GM23338 (cell line): ENCODE measurements at regions not wholly inside any gene's neighbourhood (a gene's known extent, or its start where the extent isn't known, plus 50 kb on each side); places are given as distances from the start of the nearest gene placed in this dataset.

ENCODE experiments used
- ATAC-seq: fragments of 200-7000 bp; cut with Tn5 transposase; 3 replicates; pipeline ENCODE4 v1.9.1; 2020
- DNase-seq: peaks from one replicate; pipeline ENCODE4 v3.0.0-alpha.2; 2015; ENCODE audit warnings: low spot score
- H2AFZ ChIP-seq: fragments of 200-600 bp; sonication (generic); 2 replicates; pipeline ENCODE4 v1.8.0; 2016; ENCODE audit warnings: antibody characterized with exemption, mild to moderate bottlenecking, moderate library complexity
- H3F3A ChIP-seq: fragments of 200-600 bp; sonication (generic); replicated peaks from 2 replicates; pipeline ENCODE4 v1.8.0; 2017; ENCODE audit warnings: antibody characterized with exemption, mixed run types, low read depth
- H3K27ac ChIP-seq: fragments of 200-600 bp; sonication (generic); 2 replicates; pipeline ENCODE4 v1.6.1; 2016; ENCODE audit warnings: low read depth
- H3K27me3 ChIP-seq: fragments of 200-600 bp; sonication (generic); 2 replicates; pipeline ENCODE4 v1.8.0; 2016; ENCODE audit warnings: mild to moderate bottlenecking, mixed run types, moderate library complexity; ENCODE audit not compliant: insufficient read depth
- H3K36me3 ChIP-seq: fragments of 200-600 bp; sonication (generic); 2 replicates; pipeline ENCODE4 v1.8.0; 2016; ENCODE audit warnings: mild to moderate bottlenecking; ENCODE audit not compliant: insufficient read depth
- H3K4me1 ChIP-seq: fragments of 200-600 bp; sonication (generic); 2 replicates; pipeline ENCODE4 v1.8.0; 2016; ENCODE audit warnings: mild to moderate bottlenecking, moderate library complexity; ENCODE audit not compliant: insufficient read depth
- H3K4me2 ChIP-seq: fragments of 200-600 bp; sonication (generic); 2 replicates; pipeline ENCODE4 v1.7.1; 2017; ENCODE audit warnings: mixed run types
- H3K4me3 ChIP-seq: fragments of 200-600 bp; sonication (generic); 2 replicates; pipeline ENCODE4 v1.6.1; 2016; ENCODE audit warnings: mixed run types
- H3K79me2 ChIP-seq: fragments of 200-600 bp; sonication (generic); replicated peaks from 2 replicates; pipeline ENCODE4 v1.8.0; 2017; ENCODE audit warnings: mild to moderate bottlenecking; ENCODE audit not compliant: insufficient read depth
- H3K9me2 ChIP-seq: fragments of 200-600 bp; sonication (generic); 2 replicates; pipeline ENCODE4 v1.8.0; 2017; ENCODE audit not compliant: insufficient read depth
- H4K20me1 ChIP-seq: fragments of 200-600 bp; sonication (generic); replicated peaks from 2 replicates; pipeline ENCODE4 v1.8.0; 2017; ENCODE audit warnings: mild to moderate bottlenecking; ENCODE audit not compliant: insufficient read depth
- H3K27ac Mint-ChIP-seq: 2 replicates; pipeline ENCODE4 v1.8.0; 2020; ENCODE audit warnings: inconsistent platforms, mild to moderate bottlenecking, moderate library complexity, mixed read lengths
- H3K27me3 Mint-ChIP-seq: 3 replicates; pipeline ENCODE4 v1.8.0; 2022; ENCODE audit warnings: low read depth, mild to moderate bottlenecking, moderate library complexity, mixed read lengths, inconsistent platforms; ENCODE audit not compliant: insufficient read depth, poor library complexity
- H3K36me3 Mint-ChIP-seq: 3 replicates; pipeline ENCODE4 v1.8.0; 2021; ENCODE audit warnings: low read depth, mild to moderate bottlenecking, inconsistent platforms, moderate library complexity, mixed read lengths
- H3K4me1 Mint-ChIP-seq: 3 replicates; pipeline ENCODE4 v1.8.0; 2020; ENCODE audit warnings: mild to moderate bottlenecking, inconsistent platforms, mixed read lengths
- H3K4me3 Mint-ChIP-seq: 3 replicates; pipeline ENCODE4 v1.8.0; 2021; ENCODE audit warnings: moderate library complexity, mild to moderate bottlenecking, inconsistent platforms, mixed read lengths
- H3K9me3 Mint-ChIP-seq: 3 replicates; pipeline ENCODE4 v1.8.0; 2020; ENCODE audit warnings: moderate library complexity, mild to moderate bottlenecking, inconsistent platforms, mixed read lengths
- CREB1 ChIP-seq: fragments of 250-450 bp; sonication (Bioruptor Pico); IDR thresholded peaks from 2 replicates; pipeline ENCODE4 v1.5.0; 2020; ENCODE audit warnings: low read depth, mild to moderate bottlenecking, moderate library complexity
- EZH2 ChIP-seq: fragments of 200-600 bp; sonication (generic); IDR thresholded peaks from one replicate; pipeline ENCODE4 v1.8.0; 2017; ENCODE audit warnings: antibody characterized with exemption, mild to moderate bottlenecking, low read depth; ENCODE audit not compliant: unreplicated experiment
- EZH2phosphoT487 ChIP-seq: fragments of 200-600 bp; sonication (generic); IDR thresholded peaks from one replicate; pipeline ENCODE4 v1.8.1; 2018; ENCODE audit warnings: antibody characterized with exemption; ENCODE audit not compliant: unreplicated experiment
- NANOG ChIP-seq: IDR thresholded peaks from 2 replicates; pipeline ENCODE4 v1.6.1; 2016; ENCODE audit warnings: antibody characterized with exemption, borderline replicate concordance
- POLR2AphosphoS5 ChIP-seq: IDR thresholded peaks from 2 replicates; pipeline ENCODE4 v1.6.1; 2016; ENCODE audit warnings: antibody characterized with exemption, low read depth
- STAT1 ChIP-seq: IDR thresholded peaks from one replicate; pipeline ENCODE4 v1.6.1; 2016; ENCODE audit warnings: antibody characterized with exemption; ENCODE audit not compliant: unreplicated experiment
- ZNF114 ChIP-seq: fragments of 250-450 bp; sonication (Bioruptor Pico); IDR thresholded peaks from 2 replicates; pipeline ENCODE4 v1.5.0; 2020; ENCODE audit warnings: mild to moderate bottlenecking, moderate library complexity
- TF ChIP-seq, protein P1 (sequence below): fragments of 250-450 bp; sonication (Bioruptor Pico); IDR thresholded peaks from 2 replicates; pipeline ENCODE4 v1.5.0; 2020; ENCODE audit warnings: mild to moderate bottlenecking, moderate library complexity
- TF ChIP-seq, protein P2 (sequence below), 2 experiments: fragments of 200-600 bp in 1 of 2; sonication (generic) in 1 of 2; conservative IDR thresholded peaks; 2 replicates each; pipeline versions ENCODE4 v1.5.1 to v1.6.1; 2016 to 2017; ENCODE audit warnings: antibody characterized with exemption in 2 of 2, low read depth in 2 of 2, mild to moderate bottlenecking in 2 of 2, moderate library complexity in 1 of 2
- TF ChIP-seq, protein P3 (sequence below): IDR thresholded peaks from 2 replicates; pipeline ENCODE4 v1.6.1; 2016; ENCODE audit warnings: antibody characterized with exemption

DNA sequence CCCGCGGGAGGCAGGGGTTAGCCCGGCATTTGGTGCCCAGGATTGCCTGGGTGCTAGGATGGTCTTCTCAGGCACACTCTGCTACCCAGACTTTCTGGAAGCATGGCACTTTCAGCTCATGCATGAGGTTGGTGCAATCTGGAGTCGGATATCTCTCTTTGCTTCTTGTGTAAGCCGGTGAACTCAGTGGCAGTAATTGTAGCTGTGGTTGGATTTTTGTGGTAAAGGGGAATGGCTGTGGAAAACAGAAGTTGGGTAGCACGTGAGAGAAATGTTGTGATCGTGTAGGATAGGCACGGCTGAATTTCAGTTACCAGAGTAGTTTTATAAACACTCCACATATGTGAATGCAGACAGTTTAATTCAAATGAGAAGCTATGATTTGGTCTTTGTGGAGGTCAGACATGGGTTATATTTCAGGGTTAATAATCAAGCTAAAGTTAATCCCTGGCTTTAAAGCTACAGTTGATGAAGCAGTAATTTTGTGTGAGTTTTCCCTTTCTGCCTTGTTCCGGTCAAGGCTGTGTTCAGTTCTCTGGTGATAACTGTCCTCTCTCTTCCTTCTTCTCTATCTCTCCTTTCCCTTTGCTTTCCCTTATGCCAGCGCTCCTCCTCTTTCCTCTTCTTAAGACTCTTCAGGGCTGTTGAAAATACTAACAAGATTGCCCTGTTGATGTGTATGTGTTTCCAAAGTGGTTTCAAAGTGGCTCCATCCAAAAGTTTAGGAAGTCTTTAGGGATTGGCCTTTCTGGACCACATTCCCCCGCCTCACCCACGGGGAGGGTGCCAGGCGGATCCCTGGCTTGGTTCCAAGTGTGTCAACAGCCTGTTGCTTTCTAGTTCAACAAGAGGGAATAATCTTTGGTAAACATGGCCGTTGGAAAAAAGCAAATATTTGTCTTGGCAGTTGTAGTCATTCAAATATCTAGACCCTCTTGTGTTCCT is 404.6 kb upstream of the C2CD4B start (continued):
- TF ChIP-seq, protein P1, sequence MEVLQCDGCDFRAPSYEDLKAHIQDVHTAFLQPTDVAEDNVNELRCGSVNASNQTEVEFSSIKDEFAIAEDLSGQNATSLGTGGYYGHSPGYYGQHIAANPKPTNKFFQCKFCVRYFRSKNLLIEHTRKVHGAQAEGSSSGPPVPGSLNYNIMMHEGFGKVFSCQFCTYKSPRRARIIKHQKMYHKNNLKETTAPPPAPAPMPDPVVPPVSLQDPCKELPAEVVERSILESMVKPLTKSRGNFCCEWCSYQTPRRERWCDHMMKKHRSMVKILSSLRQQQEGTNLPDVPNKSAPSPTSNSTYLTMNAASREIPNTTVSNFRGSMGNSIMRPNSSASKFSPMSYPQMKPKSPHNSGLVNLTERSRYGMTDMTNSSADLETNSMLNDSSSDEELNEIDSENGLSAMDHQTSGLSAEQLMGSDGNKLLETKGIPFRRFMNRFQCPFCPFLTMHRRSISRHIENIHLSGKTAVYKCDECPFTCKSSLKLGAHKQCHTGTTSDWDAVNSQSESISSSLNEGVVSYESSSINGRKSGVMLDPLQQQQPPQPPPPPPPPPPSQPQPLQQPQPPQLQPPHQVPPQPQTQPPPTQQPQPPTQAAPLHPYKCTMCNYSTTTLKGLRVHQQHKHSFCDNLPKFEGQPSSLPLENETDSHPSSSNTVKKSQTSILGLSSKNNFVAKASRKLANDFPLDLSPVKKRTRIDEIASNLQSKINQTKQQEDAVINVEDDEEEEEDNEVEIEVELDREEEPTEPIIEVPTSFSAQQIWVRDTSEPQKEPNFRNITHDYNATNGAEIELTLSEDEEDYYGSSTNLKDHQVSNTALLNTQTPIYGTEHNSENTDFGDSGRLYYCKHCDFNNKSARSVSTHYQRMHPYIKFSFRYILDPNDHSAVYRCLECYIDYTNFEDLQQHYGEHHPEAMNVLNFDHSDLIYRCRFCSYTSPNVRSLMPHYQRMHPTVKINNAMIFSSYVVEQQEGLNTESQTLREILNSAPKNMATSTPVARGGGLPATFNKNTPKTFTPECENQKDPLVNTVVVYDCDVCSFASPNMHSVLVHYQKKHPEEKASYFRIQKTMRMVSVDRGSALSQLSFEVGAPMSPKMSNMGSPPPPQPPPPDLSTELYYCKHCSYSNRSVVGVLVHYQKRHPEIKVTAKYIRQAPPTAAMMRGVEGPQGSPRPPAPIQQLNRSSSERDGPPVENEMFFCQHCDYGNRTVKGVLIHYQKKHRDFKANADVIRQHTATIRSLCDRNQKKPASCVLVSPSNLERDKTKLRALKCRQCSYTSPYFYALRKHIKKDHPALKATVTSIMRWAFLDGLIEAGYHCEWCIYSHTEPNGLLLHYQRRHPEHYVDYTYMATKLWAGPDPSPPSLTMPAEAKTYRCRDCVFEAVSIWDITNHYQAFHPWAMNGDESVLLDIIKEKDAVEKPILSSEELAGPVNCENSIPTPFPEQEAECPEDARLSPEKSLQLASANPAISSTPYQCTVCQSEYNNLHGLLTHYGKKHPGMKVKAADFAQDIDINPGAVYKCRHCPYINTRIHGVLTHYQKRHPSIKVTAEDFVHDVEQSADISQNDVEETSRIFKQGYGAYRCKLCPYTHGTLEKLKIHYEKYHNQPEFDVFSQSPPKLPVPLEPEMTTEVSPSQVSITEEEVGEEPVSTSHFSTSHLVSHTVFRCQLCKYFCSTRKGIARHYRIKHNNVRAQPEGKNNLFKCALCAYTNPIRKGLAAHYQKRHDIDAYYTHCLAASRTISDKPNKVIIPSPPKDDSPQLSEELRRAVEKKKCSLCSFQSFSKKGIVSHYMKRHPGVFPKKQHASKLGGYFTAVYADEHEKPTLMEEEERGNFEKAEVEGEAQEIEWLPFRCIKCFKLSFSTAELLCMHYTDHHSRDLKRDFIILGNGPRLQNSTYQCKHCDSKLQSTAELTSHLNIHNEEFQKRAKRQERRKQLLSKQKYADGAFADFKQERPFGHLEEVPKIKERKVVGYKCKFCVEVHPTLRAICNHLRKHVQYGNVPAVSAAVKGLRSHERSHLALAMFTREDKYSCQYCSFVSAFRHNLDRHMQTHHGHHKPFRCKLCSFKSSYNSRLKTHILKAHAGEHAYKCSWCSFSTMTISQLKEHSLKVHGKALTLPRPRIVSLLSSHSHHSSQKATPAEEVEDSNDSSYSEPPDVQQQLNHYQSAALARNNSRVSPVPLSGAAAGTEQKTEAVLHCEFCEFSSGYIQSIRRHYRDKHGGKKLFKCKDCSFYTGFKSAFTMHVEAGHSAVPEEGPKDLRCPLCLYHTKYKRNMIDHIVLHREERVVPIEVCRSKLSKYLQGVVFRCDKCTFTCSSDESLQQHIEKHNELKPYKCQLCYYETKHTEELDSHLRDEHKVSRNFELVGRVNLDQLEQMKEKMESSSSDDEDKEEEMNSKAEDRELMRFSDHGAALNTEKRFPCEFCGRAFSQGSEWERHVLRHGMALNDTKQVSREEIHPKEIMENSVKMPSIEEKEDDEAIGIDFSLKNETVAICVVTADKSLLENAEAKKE (CRISPR knock-in tag), result no peak
- no peak for TF ChIP-seq NANOG
- no peak for TF ChIP-seq CREB1 (CRISPR knock-in tag)
- TF ChIP-seq, protein P2, sequence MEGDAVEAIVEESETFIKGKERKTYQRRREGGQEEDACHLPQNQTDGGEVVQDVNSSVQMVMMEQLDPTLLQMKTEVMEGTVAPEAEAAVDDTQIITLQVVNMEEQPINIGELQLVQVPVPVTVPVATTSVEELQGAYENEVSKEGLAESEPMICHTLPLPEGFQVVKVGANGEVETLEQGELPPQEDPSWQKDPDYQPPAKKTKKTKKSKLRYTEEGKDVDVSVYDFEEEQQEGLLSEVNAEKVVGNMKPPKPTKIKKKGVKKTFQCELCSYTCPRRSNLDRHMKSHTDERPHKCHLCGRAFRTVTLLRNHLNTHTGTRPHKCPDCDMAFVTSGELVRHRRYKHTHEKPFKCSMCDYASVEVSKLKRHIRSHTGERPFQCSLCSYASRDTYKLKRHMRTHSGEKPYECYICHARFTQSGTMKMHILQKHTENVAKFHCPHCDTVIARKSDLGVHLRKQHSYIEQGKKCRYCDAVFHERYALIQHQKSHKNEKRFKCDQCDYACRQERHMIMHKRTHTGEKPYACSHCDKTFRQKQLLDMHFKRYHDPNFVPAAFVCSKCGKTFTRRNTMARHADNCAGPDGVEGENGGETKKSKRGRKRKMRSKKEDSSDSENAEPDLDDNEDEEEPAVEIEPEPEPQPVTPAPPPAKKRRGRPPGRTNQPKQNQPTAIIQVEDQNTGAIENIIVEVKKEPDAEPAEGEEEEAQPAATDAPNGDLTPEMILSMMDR (conservative IDR thresholded peaks at IDR 0.05; ENCODE audit: low read depth in 2 of 2), result no peak
- no peak for TF ChIP-seq POLR2AphosphoS5
- TF ChIP-seq ZNF114 (CRISPR knock-in tag), result no peak

DNA sequence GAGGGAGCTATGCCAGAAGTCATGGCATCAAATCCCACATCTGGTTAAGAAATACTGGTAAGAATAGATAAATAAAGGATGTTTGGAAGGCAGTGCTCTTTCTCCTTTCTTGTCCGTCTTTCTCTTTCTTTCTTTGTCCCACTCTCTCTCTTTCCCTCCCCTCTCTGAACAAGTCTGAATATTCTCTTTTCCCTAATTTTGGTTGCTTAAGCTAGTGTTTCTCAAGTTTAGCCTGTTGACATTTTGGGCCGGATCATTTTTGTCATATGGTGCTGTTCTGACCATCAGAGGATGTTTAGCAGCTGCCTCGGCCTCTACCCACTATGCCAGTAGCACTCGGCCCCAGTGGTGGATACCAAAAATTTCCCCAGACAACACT is 405.3 kb upstream of the C2CD4B start:
- no peaks in the 10 kb centered on the region for H3F3A ChIP-seq
- no peak overlapping the region for H2AFZ ChIP-seq
- H3K27me3 ChIP-seq, result no peaks in the 10 kb centered on the region
- H3K36me3 ChIP-seq, result no peaks in the 10 kb centered on the region
- no peak overlapping the region for H3K4me3 ChIP-seq
- H3K4me1 ChIP-seq, result no peaks in the 10 kb centered on the region; the same call in 1 of the 2 replicates
- H4K20me1 ChIP-seq, result no peaks in the 10 kb centered on the region; the same call in 1 of the 2 replicates
- no peak overlapping the region for H3K4me3 Mint-ChIP-seq
- no peak for ATAC-seq
- peaks cover 33% of the 10 kb centered on the region for H3K4me1 Mint-ChIP-seq
- H3K27ac Mint-ChIP-seq, result no peak overlapping the region; the same call in 1 of the 2 replicates
- H3K9me3 Mint-ChIP-seq, result no peaks in the 10 kb centered on the region
- no peak overlapping the region for H3K27ac ChIP-seq
- peaks cover 16% of the 10 kb centered on the region for H3K27me3 Mint-ChIP-seq
- no peak overlapping the region for H3K4me2 ChIP-seq
- no peak for TF ChIP-seq POLR2AphosphoS5
- TF ChIP-seq NANOG, result no peak
- TF ChIP-seq EZH2phosphoT487, result no peak
- no peak for TF ChIP-seq EZH2
- TF ChIP-seq, protein P3, sequence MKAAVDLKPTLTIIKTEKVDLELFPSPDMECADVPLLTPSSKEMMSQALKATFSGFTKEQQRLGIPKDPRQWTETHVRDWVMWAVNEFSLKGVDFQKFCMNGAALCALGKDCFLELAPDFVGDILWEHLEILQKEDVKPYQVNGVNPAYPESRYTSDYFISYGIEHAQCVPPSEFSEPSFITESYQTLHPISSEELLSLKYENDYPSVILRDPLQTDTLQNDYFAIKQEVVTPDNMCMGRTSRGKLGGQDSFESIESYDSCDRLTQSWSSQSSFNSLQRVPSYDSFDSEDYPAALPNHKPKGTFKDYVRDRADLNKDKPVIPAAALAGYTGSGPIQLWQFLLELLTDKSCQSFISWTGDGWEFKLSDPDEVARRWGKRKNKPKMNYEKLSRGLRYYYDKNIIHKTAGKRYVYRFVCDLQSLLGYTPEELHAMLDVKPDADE, result no peak
- TF ChIP-seq STAT1, result no peak
- no peaks in the 10 kb centered on the region for H3K36me3 Mint-ChIP-seq
- no peaks in the 10 kb centered on the region for H3K9me2 ChIP-seq
- no peaks in the 10 kb centered on the region; the same call in 1 of the 2 replicates for H3K79me2 ChIP-seq
- DNase-seq, result no peak
